BJ (cell line): ENCODE measurements at regions not wholly inside any gene's neighbourhood (a gene's known extent, or its start where the extent isn't known, plus 50 kb on each side); places are given as distances from the start of the nearest gene placed in this dataset.

ENCODE experiments used
- CTCF ChIA-PET: fragments of 350-600 bp; formaldehyde crosslinking; extraction: SDS; loops from one replicate; lab custom pipeline; 2021; ENCODE audit warnings: antibody characterized with exemption, inconsistent platforms; lab: Yijun Ruan, JAX
- POLR2A ChIA-PET: fragments of 300-600 bp; sonication (Branson Sonifier 250); formaldehyde crosslinking; extraction: SDS; loops from one replicate; lab custom pipeline; 2021; ENCODE audit warnings: antibody characterized with exemption; lab: Charles Lee
- DNase-seq: peaks from one replicate; pipeline ENCODE4 v3.0.0-alpha.2; 2011; ENCODE audit warnings: low read depth
- H3K27me3 ChIP-seq: 2 replicates; pipeline ENCODE4 v1.6.0; 2011; ENCODE audit warnings: low read length; ENCODE audit not compliant: control insufficient read depth, insufficient read depth
- H3K36me3 ChIP-seq: 2 replicates; pipeline ENCODE4 v1.5.1; 2011; ENCODE audit warnings: low read length; ENCODE audit not compliant: control insufficient read depth, insufficient read depth
- H3K4me3 ChIP-seq: 2 replicates; pipeline ENCODE4 v1.5.1; 2011; ENCODE audit warnings: low read depth, mild to moderate bottlenecking, control low read depth, low read length
- TF ChIP-seq, protein P1 (sequence below): IDR thresholded peaks from 2 replicates; pipeline ENCODE4 v1.5.1; 2011; ENCODE audit warnings: low read depth, mild to moderate bottlenecking, control low read depth, inconsistent platforms, low read length, moderate library complexity; ENCODE audit not compliant: insufficient read depth

DNA sequence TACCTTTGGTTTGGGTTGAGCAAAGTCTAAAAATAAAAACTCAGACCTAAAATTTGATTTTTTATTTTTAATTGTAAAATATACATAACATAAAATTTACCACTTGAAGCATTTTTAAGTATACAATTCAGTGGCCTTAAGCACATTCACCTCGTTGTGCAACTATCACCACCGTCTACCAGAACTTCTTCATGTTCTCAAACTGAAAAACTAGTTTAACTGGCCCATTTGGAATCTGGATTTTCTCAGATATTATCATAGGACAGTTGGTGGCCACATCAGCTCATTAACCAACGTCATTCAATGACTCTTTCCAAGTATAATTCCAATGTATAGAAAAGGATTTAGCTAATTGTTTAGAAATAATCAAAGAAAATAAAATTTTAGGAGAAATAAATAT, 319.3 kb downstream of the TLE1 start:
- H3K36me3 ChIP-seq, result no peaks in the 10 kb centered on the region
- H3K4me3 ChIP-seq, result no peak overlapping the region
- no peaks in the 10 kb centered on the region for H3K27me3 ChIP-seq
- TF ChIP-seq, protein P1, sequence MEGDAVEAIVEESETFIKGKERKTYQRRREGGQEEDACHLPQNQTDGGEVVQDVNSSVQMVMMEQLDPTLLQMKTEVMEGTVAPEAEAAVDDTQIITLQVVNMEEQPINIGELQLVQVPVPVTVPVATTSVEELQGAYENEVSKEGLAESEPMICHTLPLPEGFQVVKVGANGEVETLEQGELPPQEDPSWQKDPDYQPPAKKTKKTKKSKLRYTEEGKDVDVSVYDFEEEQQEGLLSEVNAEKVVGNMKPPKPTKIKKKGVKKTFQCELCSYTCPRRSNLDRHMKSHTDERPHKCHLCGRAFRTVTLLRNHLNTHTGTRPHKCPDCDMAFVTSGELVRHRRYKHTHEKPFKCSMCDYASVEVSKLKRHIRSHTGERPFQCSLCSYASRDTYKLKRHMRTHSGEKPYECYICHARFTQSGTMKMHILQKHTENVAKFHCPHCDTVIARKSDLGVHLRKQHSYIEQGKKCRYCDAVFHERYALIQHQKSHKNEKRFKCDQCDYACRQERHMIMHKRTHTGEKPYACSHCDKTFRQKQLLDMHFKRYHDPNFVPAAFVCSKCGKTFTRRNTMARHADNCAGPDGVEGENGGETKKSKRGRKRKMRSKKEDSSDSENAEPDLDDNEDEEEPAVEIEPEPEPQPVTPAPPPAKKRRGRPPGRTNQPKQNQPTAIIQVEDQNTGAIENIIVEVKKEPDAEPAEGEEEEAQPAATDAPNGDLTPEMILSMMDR, result no peak
- no peak for DNase-seq
- ChIA-PET POLR2A (no interaction called here), CTCF (interaction anchor here (0.9 kb wide), 1 partner anchor 9 kb away, joined by 3 read pairs; no protein-coding TSS in a partner anchor)

DNA sequence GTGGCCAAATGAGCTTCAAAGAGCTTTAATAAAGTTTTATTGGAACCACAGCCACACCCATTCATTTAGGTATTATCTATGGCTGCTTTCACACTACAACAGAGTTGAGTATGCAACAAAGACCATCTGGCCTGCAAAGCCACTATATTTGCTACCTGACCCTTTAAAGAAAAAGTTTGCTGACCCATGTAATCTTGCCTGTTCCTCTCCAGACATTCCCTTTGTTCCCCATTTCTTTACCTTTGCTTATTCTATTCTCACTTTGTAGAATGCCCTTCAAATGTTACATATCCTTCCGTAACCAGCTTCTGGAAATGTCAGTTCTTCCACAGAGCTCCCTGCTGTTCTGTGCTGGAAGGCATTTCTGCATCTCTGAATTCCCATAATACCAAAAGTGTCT, 320.2 kb downstream of the TLE1 start:
- Histone ChIP-seq H3K36me3 (no peaks in the 10 kb centered on the region), H3K27me3 (no peaks in the 10 kb centered on the region), H3K4me3 (no peak overlapping the region)
- DNase-seq, result no peak
- TF ChIP-seq, protein P1, result no peak
- ChIA-PET POLR2A (no interaction called here), CTCF (no interaction called here)

DNA sequence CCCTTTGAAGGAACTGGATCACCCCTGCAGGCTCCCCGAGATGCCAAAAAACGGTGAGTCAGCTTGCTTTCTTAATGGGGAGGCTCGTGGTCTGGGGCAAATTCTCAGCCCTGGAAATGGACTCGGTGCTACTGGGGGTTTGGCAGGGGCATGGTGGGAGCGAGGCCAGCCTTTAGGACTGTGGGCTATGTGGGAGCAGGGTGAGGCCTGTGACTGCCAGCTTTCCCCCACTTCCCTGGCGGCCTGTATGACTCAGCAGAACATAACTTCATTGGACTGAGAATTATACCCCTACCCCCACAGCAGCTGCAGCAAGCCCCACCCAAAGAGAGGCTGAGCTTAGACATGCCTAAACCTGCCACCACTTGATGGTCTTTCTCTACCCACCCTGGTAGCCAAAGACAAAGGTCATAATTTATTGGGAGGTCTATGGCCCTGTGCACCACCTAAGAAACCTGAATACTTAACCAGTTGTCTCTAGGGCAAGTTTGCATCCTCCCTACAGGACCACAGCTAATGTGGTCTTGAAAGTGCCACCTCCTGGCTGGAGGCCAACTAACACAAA, 325.3 kb downstream of the TLE1 start:
- DNase-seq, result no peak
- TF ChIP-seq, protein P1, result no peak
- CTCF ChIA-PET, result interaction anchor here (0.7 to 1.4 kb wide), 2 partner anchors 10 to 19 kb away, joined by 3 to 4 read pairs; no protein-coding TSS in a partner anchor
- Histone ChIP-seq H3K27me3 (no peaks in the 10 kb centered on the region), H3K36me3 (no peaks in the 10 kb centered on the region), H3K4me3 (no peak overlapping the region)
- POLR2A ChIA-PET, result no interaction called here

DNA sequence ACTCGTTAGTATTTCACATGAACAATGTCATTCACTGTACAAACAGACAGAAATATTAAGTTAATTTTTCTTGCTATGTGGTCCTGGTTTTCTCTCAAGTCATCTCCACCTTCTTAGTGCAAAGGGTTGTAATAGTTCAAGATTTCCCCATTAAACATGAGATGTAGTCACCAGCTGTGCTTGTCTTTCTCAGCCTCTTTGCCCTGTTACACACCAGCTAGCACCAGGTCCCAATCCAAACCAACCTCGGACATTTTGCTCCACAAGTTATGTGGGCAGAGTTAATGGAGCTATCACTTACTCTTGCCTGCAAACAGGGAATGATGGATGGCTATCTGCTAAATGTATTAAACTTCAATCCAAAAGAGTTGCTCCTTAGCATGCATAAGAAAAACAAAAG, 328.1 kb downstream of the TLE1 start:
- no peaks in the 10 kb centered on the region for H3K36me3 ChIP-seq
- H3K27me3 ChIP-seq, result no peaks in the 10 kb centered on the region
- ChIA-PET CTCF (no interaction called here), POLR2A (no interaction called here)
- no peak overlapping the region for H3K4me3 ChIP-seq
- TF ChIP-seq, protein P1, result no peak
- no peak for DNase-seq

DNA sequence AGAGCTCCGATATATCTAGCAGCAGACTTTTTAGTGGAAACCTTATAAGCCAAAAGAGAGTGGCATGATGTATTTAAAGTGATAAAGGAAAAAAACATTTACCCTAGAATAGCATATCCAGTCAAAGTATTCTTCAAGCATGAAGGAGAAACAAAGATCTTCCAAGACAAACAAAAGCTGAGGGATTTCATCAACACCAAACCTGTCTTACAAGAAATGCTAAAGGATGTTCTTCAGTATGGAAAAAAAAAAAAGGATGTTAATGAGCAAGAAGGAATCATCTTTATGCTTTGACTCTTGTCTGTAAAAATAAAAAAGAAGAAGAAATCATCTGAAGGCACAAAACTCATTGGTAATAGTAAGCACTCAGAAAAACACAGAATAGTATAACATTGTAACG, 338.2 kb downstream of the TLE1 start:
- no peak for DNase-seq
- Histone ChIP-seq H3K27me3 (no peaks in the 10 kb centered on the region), H3K4me3 (no peak overlapping the region), H3K36me3 (no peaks in the 10 kb centered on the region)
- POLR2A ChIA-PET, result no interaction called here
- CTCF ChIA-PET, result no interaction called here
- TF ChIP-seq, protein P1, result no peak
